ENCODE measurements at regions not wholly inside any gene's neighbourhood (a gene's known extent, or its start where the extent isn't known, plus 50 kb on each side); places are given as distances from the start of the nearest gene placed in this dataset.
"Not testable (repeated sequence)": the region's sequence is repeated elsewhere in the genome, so short reads cannot be mapped to it uniquely, and the experiment has no call there.

- no peak for DNase-seq (ENCODE audit: low read depth)
Observed at GRCh38 chr5:173423452-173424117, 95.4 kb upstream of the STC2 start.

- DNase-seq (ENCODE audit: low read depth) = no peak
Observed at GRCh38 chr5:173420108-173420507, 91.9 kb upstream of the STC2 start.

- DNase-seq (ENCODE audit: low read depth) = peak; percentile 17
Observed at GRCh38 chr5:173413471-173413982, 85.3 kb upstream of the STC2 start.

- DNase-seq (ENCODE audit: low read depth) = peak; percentile 95
Observed at GRCh38 chr5:173412566-173412965, 84.4 kb upstream of the STC2 start.

- peak; percentile 35 for DNase-seq (ENCODE audit: low read depth)
Observed at GRCh38 chr5:173411791-173412555, 83.8 kb upstream of the STC2 start.

GRCh38 chr5:173410459-173411233, 82.4 kb upstream of the STC2 start:
- no peak for DNase-seq (ENCODE audit: low read depth)

- no peak for DNase-seq (ENCODE audit: low read depth)
Observed at GRCh38 chr5:173408946-173409345, 80.7 kb upstream of the STC2 start.

GRCh38 chr5:173399851-173400250, 71.6 kb upstream of the STC2 start:
- DNase-seq (ENCODE audit: low read depth) = no peak

- no peak for DNase-seq (ENCODE audit: low read depth)
Observed at GRCh38 chr5:173397516-173397915, 69.3 kb upstream of the STC2 start.

GRCh38 chr5:173396311-173396993, 68.2 kb upstream of the STC2 start:
- no peak for DNase-seq (ENCODE audit: low read depth)

- DNase-seq (ENCODE audit: low read depth) = no peak
Observed at GRCh38 chr5:173395933-173396308, 67.7 kb upstream of the STC2 start.

- peak; percentile 28 for DNase-seq (ENCODE audit: low read depth)
Observed at GRCh38 chr5:173395257-173395932, 67.2 kb upstream of the STC2 start.

- DNase-seq (ENCODE audit: low read depth) = no peak
Observed at GRCh38 chr5:173394701-173395100, 66.5 kb upstream of the STC2 start.

- no peak for DNase-seq (ENCODE audit: low read depth)
Observed at GRCh38 chr5:173392172-173392571, 64.0 kb upstream of the STC2 start.

- DNase-seq (ENCODE audit: low read depth) = no peak
Observed at GRCh38 chr5:173391031-173391430, 62.8 kb upstream of the STC2 start.

- not testable (repeated sequence) for DNase-seq (ENCODE audit: low read depth)
Observed at GRCh38 chr5:173387293-173387692, 59.1 kb upstream of the STC2 start.

- peak; percentile 3 for DNase-seq (ENCODE audit: low read depth)
Observed at GRCh38 chr5:173385832-173386360, 57.7 kb upstream of the STC2 start.

GRCh38 chr5:173383711-173384110, 55.5 kb upstream of the STC2 start:
- no peak for DNase-seq (ENCODE audit: low read depth)

GRCh38 chr5:173378727-173379126, 50.5 kb upstream of the STC2 start:
- DNase-seq (ENCODE audit: low read depth) = no peak
